ENCODE measurements at regions not wholly inside any gene's neighbourhood (a gene's known extent, or its start where the extent isn't known, plus 50 kb on each side); places are given as distances from the start of the nearest gene placed in this dataset.

DNA sequence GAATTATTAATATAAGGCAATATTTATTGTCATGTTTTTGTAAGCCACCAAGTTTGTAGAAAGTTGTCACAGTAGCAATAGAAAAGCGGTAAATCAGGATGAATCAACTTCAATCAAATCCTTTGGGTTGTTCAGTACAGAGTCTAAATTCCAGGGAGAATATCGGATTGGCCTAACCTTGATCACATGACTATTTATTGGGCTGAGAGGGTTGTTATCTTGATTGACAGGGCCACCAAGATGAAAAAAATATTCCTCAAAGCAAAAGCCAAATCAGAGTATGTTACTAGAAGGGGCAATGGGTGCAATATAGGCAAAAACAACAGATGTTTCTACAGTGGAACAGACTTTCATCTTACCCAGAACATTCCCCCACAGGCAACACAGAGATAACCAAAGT, 270.0 kb downstream of the METTL4 start:
- Histone ChIP-seq H4K91ac (ENCODE audit: low read length) (no peak overlapping the region), H3K27me3 (ENCODE audit: control insufficient read depth in 1 of 2, insufficient read depth in 1 of 2, low read length in 2 of 2) (no peaks in the 10 kb centered on the region), H3K23ac (ENCODE audit: low read length in 2 of 2) (no peak overlapping the region), H3K9ac (ENCODE audit: low read length) (no peak overlapping the region), H2BK120ac (ENCODE audit: low read depth, low read length) (no peak overlapping the region), H3K9me3 (ENCODE audit: control insufficient read depth, low read length) (no peaks in the 10 kb centered on the region), H3K4ac (ENCODE audit: low read depth in 1 of 2, low read length in 2 of 2) (no peak overlapping the region), H2BK12ac (ENCODE audit: low read length in 2 of 2) (no peak overlapping the region), H3K18ac (ENCODE audit: low read depth in 1 of 2, low read length in 2 of 2) (no peak overlapping the region), H3K79me1 (replicated peaks; ENCODE audit: low read length, poor library complexity, severe bottlenecking) (no peaks in the 10 kb centered on the region), H2BK15ac (ENCODE audit: low read depth, poor library complexity, severe bottlenecking) (no peak overlapping the region), H2AK5ac (ENCODE audit: low read length, severe bottlenecking) (no peak overlapping the region), H2AFZ (ENCODE audit: low read depth, low read length) (no peak overlapping the region), H3K36me3 (ENCODE audit: control insufficient read depth in 1 of 2, insufficient read depth in 2 of 2, low read depth in 1 of 2, low read length in 2 of 2) (no peaks in the 10 kb centered on the region), H3K4me2 (ENCODE audit: low read length, poor library complexity, severe bottlenecking) (no peak overlapping the region), H2BK5ac (ENCODE audit: low read depth, low read length, poor library complexity, severe bottlenecking) (no peak overlapping the region), H3K4me1 (ENCODE audit: control insufficient read depth, insufficient read depth, low read depth, low read length) (peaks cover 2% of the 10 kb centered on the region), H3K14ac (ENCODE audit: low read length in 2 of 2) (no peak overlapping the region), H3K4me3 (ENCODE audit: insufficient read depth in 1 of 2, low read depth in 1 of 2, low read length in 2 of 2) (no peak overlapping the region), H3K27ac (ENCODE audit: low read length, poor library complexity, severe bottlenecking) (no peak overlapping the region), H4K8ac (ENCODE audit: low read length) (no peak overlapping the region)
- no peak for DNase-seq
- 87% methylated on average over 2 of the region's 2 CpGs for WGBS

DNA sequence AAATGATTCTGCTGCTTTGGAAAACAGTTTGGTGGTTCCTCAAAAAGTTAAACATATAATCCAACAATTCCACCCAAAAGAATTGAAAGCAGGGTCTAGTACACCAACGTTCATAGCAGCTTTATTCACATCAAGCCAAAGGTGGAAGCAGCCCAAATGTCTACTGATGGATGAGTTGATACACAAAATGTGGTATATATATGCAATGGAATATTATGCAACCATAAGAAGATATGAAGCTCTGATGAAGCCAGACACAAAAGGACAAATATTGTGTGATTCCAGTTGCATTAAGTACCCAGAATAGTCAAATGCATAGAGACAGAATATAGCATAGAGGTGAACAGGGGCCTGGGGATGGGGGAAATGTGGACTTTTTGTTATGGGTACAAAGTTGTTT, 269.3 kb downstream of the METTL4 start:
- H3K27me3 ChIP-seq (ENCODE audit: control insufficient read depth in 1 of 2, insufficient read depth in 1 of 2, low read length in 2 of 2) = no peaks in the 10 kb centered on the region
- H3K79me1 ChIP-seq (replicated peaks; ENCODE audit: low read length, poor library complexity, severe bottlenecking) = no peaks in the 10 kb centered on the region
- H4K8ac ChIP-seq (ENCODE audit: low read length) = no peak overlapping the region
- no peaks in the 10 kb centered on the region for H3K36me3 ChIP-seq (ENCODE audit: control insufficient read depth in 1 of 2, insufficient read depth in 2 of 2, low read depth in 1 of 2, low read length in 2 of 2)
- no peak overlapping the region for H3K14ac ChIP-seq (ENCODE audit: low read length in 2 of 2)
- no peak overlapping the region for H2BK15ac ChIP-seq (ENCODE audit: low read depth, poor library complexity, severe bottlenecking)
- no peak overlapping the region for H2AK5ac ChIP-seq (ENCODE audit: low read length, severe bottlenecking)
- peaks cover 2% of the 10 kb centered on the region for H3K4me1 ChIP-seq (ENCODE audit: control insufficient read depth, insufficient read depth, low read depth, low read length)
- no peak overlapping the region for H2BK5ac ChIP-seq (ENCODE audit: low read depth, low read length, poor library complexity, severe bottlenecking)
- H4K91ac ChIP-seq (ENCODE audit: low read length) = no peak overlapping the region
- no peak overlapping the region for H3K23ac ChIP-seq (ENCODE audit: low read length in 2 of 2)
- no peak overlapping the region for H3K27ac ChIP-seq (ENCODE audit: low read length, poor library complexity, severe bottlenecking)
- DNase-seq = no peak
- H3K4me2 ChIP-seq (ENCODE audit: low read length, poor library complexity, severe bottlenecking) = no peak overlapping the region
- no peaks in the 10 kb centered on the region for H3K9me3 ChIP-seq (ENCODE audit: control insufficient read depth, low read length)
- H3K4ac ChIP-seq (ENCODE audit: low read depth in 1 of 2, low read length in 2 of 2) = no peak overlapping the region
- no peak overlapping the region for H2BK120ac ChIP-seq (ENCODE audit: low read depth, low read length)
- H2AFZ ChIP-seq (ENCODE audit: low read depth, low read length) = no peak overlapping the region
- H2BK12ac ChIP-seq (ENCODE audit: low read length in 2 of 2) = no peak overlapping the region
- no CpG with 5 or more reads among the region's 1 CpG for WGBS
- H3K18ac ChIP-seq (ENCODE audit: low read depth in 1 of 2, low read length in 2 of 2) = no peak overlapping the region
- no peak overlapping the region for H3K4me3 ChIP-seq (ENCODE audit: insufficient read depth in 1 of 2, low read depth in 1 of 2, low read length in 2 of 2)
- no peak overlapping the region for H3K9ac ChIP-seq (ENCODE audit: low read length)

- H3K27me3 ChIP-seq (ENCODE audit: control insufficient read depth in 1 of 2, insufficient read depth in 1 of 2, low read length in 2 of 2) = no peaks in the 10 kb centered on the region
- no peak overlapping the region for H3K4ac ChIP-seq (ENCODE audit: low read depth in 1 of 2, low read length in 2 of 2)
- H2BK120ac ChIP-seq (ENCODE audit: low read depth, low read length) = no peak overlapping the region
- no peak overlapping the region for H3K18ac ChIP-seq (ENCODE audit: low read depth in 1 of 2, low read length in 2 of 2)
- no peak overlapping the region for H3K4me3 ChIP-seq (ENCODE audit: insufficient read depth in 1 of 2, low read depth in 1 of 2, low read length in 2 of 2)
- H3K9me3 ChIP-seq (ENCODE audit: control insufficient read depth, low read length) = no peaks in the 10 kb centered on the region
- no peak overlapping the region for H3K27ac ChIP-seq (ENCODE audit: low read length, poor library complexity, severe bottlenecking)
- no peak overlapping the region for H4K8ac ChIP-seq (ENCODE audit: low read length)
- H3K79me1 ChIP-seq (replicated peaks; ENCODE audit: low read length, poor library complexity, severe bottlenecking) = no peaks in the 10 kb centered on the region
- no peak overlapping the region for H2BK5ac ChIP-seq (ENCODE audit: low read depth, low read length, poor library complexity, severe bottlenecking)
- no peak overlapping the region for H2BK12ac ChIP-seq (ENCODE audit: low read length in 2 of 2)
- DNase-seq = no peak
- no peaks in the 10 kb centered on the region for H3K36me3 ChIP-seq (ENCODE audit: control insufficient read depth in 1 of 2, insufficient read depth in 2 of 2, low read depth in 1 of 2, low read length in 2 of 2)
- H2BK15ac ChIP-seq (ENCODE audit: low read depth, poor library complexity, severe bottlenecking) = no peak overlapping the region
- no peak overlapping the region for H2AFZ ChIP-seq (ENCODE audit: low read depth, low read length)
- H2AK5ac ChIP-seq (ENCODE audit: low read length, severe bottlenecking) = no peak overlapping the region
- no peak overlapping the region for H3K23ac ChIP-seq (ENCODE audit: low read length in 2 of 2)
- 63% methylated on average over 9 of the region's 10 CpGs for WGBS
- H3K9ac ChIP-seq (ENCODE audit: low read length) = no peak overlapping the region
- H4K91ac ChIP-seq (ENCODE audit: low read length) = no peak overlapping the region
- no peak overlapping the region for H3K14ac ChIP-seq (ENCODE audit: low read length in 2 of 2)
- no peak overlapping the region for H3K4me2 ChIP-seq (ENCODE audit: low read length, poor library complexity, severe bottlenecking)
- H3K4me1 ChIP-seq (ENCODE audit: control insufficient read depth, insufficient read depth, low read depth, low read length) = peaks cover 2% of the 10 kb centered on the region
Measured at GRCh38 chr18:2302628-2303516, 268.4 kb downstream of the METTL4 start.

GRCh38 chr18:2303517-2304238, 267.6 kb downstream of the METTL4 start:
- no peak overlapping the region for H3K23ac ChIP-seq (ENCODE audit: low read length in 2 of 2)
- H3K27me3 ChIP-seq (ENCODE audit: control insufficient read depth in 1 of 2, insufficient read depth in 1 of 2, low read length in 2 of 2) = no peaks in the 10 kb centered on the region
- H3K27ac ChIP-seq (ENCODE audit: low read length, poor library complexity, severe bottlenecking) = no peak overlapping the region
- H3K14ac ChIP-seq (ENCODE audit: low read length in 2 of 2) = no peak overlapping the region
- no peak overlapping the region for H3K4me3 ChIP-seq (ENCODE audit: insufficient read depth in 1 of 2, low read depth in 1 of 2, low read length in 2 of 2)
- H2BK12ac ChIP-seq (ENCODE audit: low read length in 2 of 2) = no peak overlapping the region
- no peak overlapping the region for H3K18ac ChIP-seq (ENCODE audit: low read depth in 1 of 2, low read length in 2 of 2)
- no peak overlapping the region for H4K8ac ChIP-seq (ENCODE audit: low read length)
- H4K91ac ChIP-seq (ENCODE audit: low read length) = no peak overlapping the region
- no peak overlapping the region for H3K4ac ChIP-seq (ENCODE audit: low read depth in 1 of 2, low read length in 2 of 2)
- H3K9me3 ChIP-seq (ENCODE audit: control insufficient read depth, low read length) = no peaks in the 10 kb centered on the region
- H3K79me1 ChIP-seq (replicated peaks; ENCODE audit: low read length, poor library complexity, severe bottlenecking) = no peaks in the 10 kb centered on the region
- no CpG with 5 or more reads among the region's 3 CpGs for WGBS
- DNase-seq = no peak
- H3K36me3 ChIP-seq (ENCODE audit: control insufficient read depth in 1 of 2, insufficient read depth in 2 of 2, low read depth in 1 of 2, low read length in 2 of 2) = no peaks in the 10 kb centered on the region
- H3K9ac ChIP-seq (ENCODE audit: low read length) = no peak overlapping the region
- peaks cover 2% of the 10 kb centered on the region for H3K4me1 ChIP-seq (ENCODE audit: control insufficient read depth, insufficient read depth, low read depth, low read length)
- no peak overlapping the region for H2BK5ac ChIP-seq (ENCODE audit: low read depth, low read length, poor library complexity, severe bottlenecking)
- no peak overlapping the region for H2BK15ac ChIP-seq (ENCODE audit: low read depth, poor library complexity, severe bottlenecking)
- H2BK120ac ChIP-seq (ENCODE audit: low read depth, low read length) = no peak overlapping the region
- H3K4me2 ChIP-seq (ENCODE audit: low read length, poor library complexity, severe bottlenecking) = no peak overlapping the region
- no peak overlapping the region for H2AFZ ChIP-seq (ENCODE audit: low read depth, low read length)
- no peak overlapping the region for H2AK5ac ChIP-seq (ENCODE audit: low read length, severe bottlenecking)
